ENCODE measurements at regions not wholly inside any gene's neighbourhood (a gene's known extent, or its start where the extent isn't known, plus 50 kb on each side); places are given as distances from the start of the nearest gene placed in this dataset.
"Not testable (repeated sequence)": the region's sequence is repeated elsewhere in the genome, so short reads cannot be mapped to it uniquely, and the experiment has no call there.

DNA sequence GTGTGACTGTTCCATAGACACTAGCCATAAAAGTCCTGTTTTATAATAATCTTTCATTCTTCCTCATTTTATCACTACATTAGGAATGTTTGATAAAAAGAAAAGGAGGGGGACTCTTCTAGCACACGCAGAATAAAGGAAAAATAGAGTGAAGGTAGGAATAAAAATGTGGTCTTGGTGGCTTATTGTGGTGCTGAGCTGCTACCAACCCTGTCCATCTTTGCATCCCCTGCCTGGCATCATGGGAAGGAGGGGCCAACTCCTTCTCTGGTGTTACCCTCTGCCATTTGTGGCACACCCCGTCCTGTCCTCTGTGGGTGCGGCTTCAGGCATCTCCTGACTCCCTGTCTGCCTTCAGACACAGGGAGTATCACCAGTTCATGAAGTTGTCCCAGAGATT is 104.9 kb upstream of the ZNF536 start:
- no peak for DNase-seq (ENCODE audit: low read depth in 3 of 3, low spot score in 2 of 3)

DNA sequence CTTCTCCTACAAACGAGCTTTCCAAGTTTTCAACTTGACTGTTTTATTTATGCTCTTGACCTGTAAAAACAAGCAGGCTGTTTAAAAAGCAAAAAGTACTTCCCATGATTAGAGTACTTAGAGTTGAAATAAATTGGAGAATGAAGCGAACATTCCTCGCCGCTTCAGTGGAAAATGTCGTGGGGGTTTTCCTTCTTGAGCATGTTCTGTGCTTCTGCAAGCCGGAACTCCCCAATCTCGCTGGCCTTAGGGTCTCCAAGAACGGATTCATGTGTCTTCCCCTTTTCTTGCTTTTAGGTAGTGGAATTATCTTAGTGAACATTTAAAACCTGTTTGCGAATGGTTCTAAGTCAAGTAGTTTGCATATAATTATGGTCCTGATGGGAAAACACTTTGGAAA is 103.6 kb upstream of the ZNF536 start:
- no peak for DNase-seq (ENCODE audit: low read depth in 3 of 3, low spot score in 2 of 3)

DNA sequence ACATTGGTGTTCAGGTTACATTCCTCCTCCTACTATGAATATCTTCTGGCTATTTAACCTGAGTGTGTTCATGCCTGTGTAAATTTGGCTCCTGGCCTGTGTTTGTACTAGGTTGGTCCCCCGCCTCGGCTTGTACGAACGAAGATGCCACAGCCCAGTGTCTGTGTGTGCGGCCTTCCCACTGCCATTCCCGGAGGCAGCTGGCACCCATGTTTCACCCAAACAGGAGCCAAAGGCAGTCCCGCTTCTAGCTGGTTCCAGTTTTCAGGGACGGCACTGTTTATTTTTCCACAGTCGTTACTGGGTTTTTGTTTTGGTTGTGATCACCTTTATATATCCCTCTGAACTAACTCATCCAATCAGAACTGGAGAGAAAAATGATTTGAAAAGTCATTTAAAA is 102.5 kb upstream of the ZNF536 start:
- no peak for DNase-seq (ENCODE audit: low read depth in 3 of 3, low spot score in 2 of 3)

DNA sequence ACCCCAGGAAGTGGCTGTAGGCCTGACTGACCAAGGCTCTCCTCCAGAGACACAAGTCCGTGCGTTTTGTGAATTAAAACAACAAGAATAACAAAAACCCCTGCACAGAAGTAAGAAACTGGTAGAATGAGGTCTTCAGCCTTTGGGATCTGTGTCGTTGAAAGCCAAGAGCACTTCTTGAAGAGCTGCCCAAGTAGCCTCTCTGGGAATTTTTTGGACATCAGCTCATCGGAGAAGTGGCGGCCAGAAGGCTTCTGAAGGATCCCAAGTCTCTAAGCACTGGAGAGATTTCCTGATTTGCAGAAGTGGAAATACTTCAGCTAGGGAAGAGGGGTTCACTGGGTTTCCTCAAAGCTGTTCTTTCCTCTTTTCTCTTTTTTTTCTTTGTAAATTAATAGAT is 100.4 kb upstream of the ZNF536 start:
- DNase-seq (ENCODE audit: low read depth in 3 of 3, low spot score in 2 of 3), result no peak

DNA sequence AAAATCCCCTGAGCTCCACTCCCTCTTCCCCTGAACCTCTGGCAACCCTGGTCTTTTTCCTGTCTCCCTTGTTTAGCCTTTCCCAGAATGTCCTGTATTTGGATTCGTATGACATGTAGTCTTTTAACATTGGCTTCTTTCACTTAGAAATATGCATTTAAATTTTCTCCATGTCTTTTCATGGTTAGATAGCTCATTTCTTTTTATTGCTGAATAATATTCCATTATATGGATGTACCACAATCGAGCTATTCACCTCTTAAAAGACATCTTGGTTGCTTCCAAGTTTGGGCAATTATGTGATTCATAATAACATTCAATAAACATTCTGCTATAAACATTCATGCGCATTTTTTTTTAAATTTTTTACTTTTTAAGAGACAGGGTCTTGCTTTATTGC is 99.6 kb upstream of the ZNF536 start:
- no peak for DNase-seq (ENCODE audit: low read depth in 3 of 3, low spot score in 2 of 3)

DNA sequence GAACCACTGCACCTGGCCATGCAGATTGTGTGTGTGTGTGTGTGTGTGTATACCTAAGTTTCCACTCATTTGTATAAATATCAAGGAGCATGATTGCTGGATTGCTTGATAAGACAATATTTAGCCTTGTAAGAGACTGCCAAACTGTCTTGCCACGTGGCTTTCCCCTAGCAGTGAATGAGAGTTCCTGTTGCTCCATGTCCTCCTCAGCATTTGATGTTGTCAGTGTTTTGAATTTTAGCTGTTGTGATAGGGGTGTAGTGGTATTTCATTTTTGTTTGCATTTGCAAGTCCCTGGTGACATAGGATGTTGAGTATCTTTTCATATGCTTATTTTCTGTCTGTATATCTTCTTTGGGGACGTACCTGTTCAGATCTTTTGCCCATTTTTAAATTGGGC is 99.0 kb upstream of the ZNF536 start:
- no peak for DNase-seq (ENCODE audit: low read depth in 3 of 3, low spot score in 2 of 3)

DNA sequence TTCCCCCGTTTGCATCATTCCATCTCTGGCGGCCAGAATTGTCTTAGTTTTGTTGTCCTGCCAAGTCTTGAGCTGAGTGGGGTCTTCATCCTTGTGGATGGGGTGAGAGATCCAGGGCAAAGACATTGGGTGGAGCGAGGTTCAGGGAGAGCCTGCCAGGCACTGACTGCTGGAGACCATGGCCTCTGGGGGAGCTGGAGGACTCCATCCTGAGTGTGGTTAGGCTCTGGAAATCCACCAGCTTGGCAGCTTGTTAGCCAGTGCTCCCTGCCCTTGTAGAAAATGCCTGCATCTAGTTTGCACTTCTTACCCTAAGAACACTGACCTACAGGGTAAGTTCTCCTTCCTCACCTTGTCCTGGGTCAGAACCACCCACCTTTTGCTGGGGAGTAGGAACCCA is 97.2 kb upstream of the ZNF536 start:
- DNase-seq (ENCODE audit: low read depth in 3 of 3, low spot score in 2 of 3), result no peak

DNA sequence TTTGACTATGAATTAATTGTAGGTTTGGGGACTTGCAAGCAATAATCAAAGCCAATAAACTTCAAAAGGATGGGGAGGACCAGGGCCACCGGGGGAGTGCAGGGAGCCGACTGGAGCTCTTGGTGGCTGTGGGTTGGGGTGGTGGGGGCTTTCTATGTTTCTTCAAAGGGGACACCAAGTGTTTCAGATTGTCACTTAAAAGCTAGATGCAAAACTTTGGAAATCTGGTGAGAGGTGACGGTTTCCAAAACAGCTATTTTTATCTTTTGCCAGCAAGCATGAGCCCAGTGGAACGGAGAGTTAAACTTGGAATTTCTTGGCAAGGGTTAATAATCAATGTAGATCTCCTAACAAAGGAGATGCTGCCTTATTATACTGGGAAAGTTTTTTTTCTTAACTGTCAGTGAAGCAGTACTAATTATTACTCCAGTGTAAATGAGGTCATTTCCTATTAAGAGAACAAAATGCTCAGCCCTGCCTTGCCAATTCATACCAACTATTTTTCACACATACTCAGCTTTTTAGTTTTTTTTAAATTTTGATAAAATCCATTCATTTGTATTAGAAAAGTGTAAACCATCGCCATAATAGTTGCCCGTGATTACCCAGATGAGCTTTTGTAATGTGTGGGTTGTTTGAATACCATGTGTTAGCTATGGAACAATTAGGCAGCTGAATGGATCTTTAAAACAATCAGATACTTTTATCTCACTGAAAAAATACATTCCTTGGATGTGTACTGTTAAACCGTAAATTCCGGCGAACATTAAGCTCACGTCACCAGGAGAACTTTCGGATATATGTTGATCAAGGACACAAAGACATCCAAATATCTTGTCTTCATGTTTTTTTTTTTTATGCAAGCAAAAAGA is 95.9 kb upstream of the ZNF536 start:
- no peak for DNase-seq (ENCODE audit: low read depth in 3 of 3, low spot score in 2 of 3)

DNA sequence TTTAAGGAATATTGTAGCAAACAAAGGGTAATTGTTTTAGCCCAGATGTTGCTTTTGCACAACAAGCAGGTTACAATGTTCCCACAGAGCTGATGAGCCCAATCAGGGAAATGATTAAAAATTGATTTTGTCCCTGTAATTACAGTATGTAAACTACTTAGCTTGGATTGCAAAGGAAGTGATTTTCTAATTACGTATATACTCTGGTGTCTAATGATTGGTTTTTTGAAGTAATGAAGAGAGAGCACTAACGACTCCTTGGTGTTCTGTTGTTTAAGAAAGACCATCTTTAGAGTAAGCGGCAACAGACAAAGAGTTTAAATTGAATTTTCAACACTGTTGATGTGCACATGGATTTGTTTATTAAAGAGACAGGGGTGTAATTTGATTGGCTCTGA is 95.3 kb upstream of the ZNF536 start:
- DNase-seq (ENCODE audit: low read depth in 3 of 3, low spot score in 2 of 3), result no peak

DNA sequence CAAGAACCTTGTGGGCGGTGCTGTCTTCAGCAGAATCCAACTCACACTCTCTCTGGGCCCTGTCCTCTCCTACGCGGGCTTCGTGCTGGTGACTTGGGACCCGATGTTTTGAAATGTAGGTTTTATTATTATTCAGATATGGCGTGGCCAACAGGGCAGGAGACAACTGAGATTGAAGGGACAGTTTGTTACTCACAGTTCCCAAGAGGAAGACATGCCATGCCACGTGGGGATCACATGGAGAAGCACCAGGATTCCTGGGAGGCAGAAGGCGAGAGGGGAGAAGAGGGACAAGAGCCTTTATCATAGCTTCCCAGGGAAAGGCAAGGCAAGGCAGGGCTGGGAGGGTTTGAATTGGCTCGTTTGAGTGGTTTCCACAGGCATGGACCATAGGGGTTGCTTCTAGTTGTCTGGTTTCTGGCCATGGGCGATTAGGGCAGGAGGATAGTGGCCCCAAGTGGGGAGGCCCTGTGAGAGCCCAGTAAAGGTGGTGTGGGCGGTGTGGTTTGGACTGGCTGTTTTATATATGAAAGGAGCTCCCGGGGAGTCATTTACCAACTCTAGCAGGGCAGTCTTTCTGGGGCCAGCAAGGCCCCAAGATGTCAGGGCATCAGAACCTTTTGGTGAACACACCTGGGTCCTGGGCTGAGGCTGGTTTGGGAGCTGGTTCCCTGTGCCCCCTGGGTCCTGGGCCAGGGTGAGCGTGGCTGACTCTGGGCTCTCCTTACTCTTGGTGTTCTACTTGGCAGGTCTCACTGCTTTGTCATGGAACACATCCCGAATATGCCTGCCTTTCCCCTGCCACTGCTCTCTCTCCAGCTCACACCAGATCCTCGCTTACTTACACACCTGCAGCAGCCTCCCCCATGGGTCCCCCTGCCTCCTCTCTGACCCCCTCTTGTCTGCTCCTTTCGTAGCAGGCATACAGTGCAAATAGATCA is 94.0 kb upstream of the ZNF536 start:
- DNase-seq (ENCODE audit: low read depth in 3 of 3, low spot score in 2 of 3), result no peak

DNA sequence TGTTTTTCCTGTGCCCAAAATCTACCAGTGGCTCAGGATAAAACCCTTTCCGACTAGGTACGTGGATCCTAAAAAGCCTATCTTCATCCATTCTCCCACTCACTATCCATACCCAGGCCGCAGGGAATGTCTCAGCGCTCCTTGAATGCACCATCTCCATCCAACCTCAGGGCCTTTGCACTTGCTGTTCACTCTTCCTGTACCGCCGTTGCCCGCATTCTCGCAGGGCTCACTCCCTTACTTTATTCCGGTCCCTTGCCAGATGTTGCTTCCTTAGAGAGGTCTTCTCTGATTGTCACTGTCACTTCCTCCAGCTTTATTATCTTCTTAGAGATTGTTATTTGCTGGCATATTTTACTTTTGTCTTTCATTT is 93.3 kb upstream of the ZNF536 start:
- DNase-seq (ENCODE audit: low read depth in 3 of 3, low spot score in 2 of 3), result no peak

DNA sequence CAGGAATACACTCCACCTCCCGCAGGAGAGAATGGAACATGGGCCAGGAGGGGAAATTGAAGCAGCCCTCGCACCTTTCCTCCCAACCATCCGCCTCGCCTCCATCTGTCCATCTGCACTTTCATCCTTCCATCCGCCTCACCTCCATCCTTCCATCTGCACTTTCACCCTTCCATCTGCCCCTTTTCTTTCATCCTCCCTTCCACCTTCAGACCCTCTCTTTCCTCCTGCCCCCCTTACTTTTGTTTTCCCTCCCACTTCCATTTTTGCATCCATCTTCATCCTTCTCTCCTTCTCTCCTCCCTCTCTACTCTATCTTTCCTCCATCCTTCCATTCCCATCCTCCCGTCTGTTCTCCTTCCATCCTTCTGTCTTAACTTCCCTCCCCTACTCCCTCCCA is 92.2 kb upstream of the ZNF536 start:
- DNase-seq (ENCODE audit: low read depth in 3 of 3, low spot score in 2 of 3), result no peak

DNA sequence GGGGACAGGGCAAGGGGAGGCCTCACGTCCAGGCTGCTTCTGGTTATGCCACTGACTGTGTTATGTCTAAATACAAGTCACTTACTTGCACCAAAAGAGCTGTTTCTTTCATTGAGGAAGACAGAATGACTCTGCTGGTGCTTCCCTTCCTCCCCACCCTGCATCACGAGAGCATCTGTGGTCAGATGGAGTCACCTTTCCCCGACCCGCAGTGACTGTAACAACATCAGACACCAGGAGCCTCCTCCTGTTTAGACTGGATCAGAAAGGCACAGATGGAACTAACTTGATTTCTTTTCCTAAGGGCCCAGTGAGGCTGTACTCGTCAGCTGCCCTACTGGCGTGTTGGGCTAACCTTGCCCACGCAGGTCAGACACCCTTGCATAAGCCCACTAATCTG is 90.3 kb upstream of the ZNF536 start:
- DNase-seq (ENCODE audit: low read depth in 3 of 3, low spot score in 2 of 3), result no peak

DNA sequence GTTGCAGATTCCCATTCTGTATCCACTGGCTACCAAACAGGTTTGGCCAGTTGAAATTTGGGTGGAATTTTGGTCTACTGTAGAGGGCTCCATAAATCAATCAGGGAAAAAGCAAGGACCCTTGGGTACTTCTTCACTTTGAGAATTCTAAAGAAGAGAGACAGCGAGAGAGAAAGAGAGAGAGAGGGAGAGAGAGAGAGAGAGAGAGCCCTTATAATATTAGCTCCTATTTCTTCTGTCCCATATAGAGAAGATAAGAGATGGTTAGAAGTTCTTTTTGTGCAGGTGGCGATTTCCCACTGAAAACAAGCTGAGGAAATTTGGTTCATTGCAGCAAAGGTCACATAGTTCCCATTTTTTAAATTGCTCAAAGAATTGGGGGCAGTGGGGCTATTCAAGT is 88.6 kb upstream of the ZNF536 start:
- DNase-seq (ENCODE audit: low read depth in 3 of 3, low spot score in 2 of 3), result no peak

DNA sequence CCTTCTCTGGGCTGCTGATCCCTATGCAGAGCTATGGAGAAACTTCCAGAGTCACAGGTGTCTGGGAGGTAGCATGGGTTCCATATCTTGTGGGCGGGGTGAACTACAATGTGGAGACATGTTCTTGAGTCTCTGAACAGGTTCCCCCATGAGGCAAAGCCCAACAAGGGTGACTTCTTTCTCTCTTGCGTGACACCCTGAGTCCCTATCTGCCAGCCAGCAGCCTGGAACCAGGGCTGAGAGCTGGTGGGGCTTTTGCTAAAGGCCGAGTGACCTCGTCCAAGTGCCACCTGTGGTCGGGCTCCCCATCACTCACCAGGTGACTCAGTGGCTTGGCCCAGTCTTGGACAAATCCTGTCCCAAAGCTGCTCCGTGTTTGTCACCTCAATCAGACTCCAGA is 88.0 kb upstream of the ZNF536 start:
- DNase-seq (ENCODE audit: low read depth in 3 of 3, low spot score in 2 of 3), result no peak

DNA sequence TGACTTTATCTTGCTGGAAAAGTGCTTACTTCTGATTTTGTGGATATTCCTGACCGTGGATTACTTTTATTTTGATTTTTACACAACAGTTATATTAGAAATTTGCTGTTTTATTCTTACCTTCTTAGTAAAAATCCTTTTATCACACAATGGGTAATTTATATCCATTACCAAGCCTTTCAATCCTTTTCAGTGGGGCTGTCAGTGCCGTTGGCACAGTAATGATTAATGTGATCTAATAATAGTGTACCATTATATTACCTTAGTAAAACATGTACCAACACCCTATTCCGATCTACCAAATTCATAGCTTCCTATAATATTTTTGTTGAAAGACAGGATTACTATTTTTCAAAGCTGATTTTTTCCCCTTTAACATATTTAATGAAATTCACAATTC is 87.3 kb upstream of the ZNF536 start:
- DNase-seq (ENCODE audit: low read depth in 3 of 3, low spot score in 2 of 3), result no peak

DNA sequence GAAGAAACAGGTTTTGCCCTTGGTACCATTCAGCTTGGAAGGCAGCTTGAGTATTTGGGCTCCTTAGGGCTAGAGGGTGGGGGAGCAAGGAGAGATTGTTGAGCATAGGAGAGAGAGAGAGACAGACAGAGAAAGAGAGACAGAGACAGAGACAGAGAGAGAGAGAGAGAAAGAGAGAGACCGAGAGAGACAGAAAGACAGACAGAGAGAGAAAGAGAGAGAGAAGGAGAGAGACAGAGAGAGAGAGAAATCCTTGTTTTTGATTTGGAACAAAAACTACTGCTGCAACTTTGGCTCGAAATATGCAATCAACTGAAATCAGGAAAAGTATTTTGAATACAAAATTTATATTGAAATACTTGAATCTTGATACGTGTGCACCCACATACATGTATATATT is 85.8 kb upstream of the ZNF536 start:
- DNase-seq (ENCODE audit: low read depth in 3 of 3, low spot score in 2 of 3), result no peak

DNA sequence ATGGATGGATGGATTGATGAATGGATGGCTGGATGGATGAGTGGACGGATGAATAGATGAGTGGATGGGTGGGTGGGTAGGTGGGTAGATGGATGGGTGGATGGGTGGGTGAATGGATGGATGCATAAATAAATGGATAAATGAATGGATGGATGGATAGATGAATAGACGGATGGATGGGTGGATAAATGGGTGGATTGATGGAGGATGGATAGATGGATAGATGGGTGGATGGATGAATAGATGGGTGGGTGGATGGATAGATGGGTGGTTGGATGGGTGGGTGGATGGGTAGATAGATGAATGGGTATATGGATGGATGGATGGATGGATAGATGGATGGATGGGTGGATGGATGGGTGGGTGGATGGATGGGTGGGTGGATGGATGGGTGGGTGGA is 84.9 kb upstream of the ZNF536 start:
- no peak for DNase-seq (ENCODE audit: low read depth in 3 of 3, low spot score in 2 of 3)

DNA sequence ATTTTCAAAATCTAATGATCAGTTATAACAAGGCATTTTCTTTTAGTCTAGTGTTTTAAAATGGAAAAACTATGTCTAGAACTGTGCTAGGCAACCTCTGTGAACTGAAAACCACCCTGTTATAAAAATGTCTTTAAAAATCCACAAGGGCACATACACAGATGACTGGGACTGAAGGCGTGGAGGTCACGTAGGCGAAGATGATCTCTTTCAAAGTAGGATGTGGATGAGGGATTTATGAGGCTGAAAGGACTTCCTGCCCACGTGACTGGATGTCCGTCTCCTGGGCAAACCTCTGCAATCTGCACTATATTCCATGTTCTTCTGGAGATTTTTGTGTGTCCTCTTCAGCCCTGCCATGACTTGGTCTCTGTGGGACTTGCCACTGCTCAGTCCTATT is 84.2 kb upstream of the ZNF536 start:
- no peak for DNase-seq (ENCODE audit: low read depth in 3 of 3, low spot score in 2 of 3)

DNA sequence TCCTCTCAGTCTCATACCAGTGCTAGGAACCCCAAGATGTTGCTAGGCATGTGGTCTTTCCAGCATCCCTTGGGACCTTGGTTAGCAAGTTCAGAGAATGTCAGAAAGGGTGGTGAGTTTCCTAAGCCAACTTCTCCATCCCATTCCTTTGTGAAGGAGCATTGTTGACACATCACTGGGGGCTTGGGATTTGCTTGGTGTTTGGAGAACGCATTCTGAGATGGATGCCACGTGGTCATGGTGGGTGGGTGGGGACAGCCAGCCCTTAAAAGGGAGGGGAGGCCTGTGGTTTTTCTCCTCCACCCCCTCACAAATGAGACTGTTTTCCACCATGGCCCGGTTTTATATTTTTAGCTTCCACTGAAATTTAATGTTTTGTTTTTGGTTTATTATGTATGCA is 83.3 kb upstream of the ZNF536 start:
- DNase-seq (ENCODE audit: low read depth in 3 of 3, low spot score in 2 of 3), result no peak

DNA sequence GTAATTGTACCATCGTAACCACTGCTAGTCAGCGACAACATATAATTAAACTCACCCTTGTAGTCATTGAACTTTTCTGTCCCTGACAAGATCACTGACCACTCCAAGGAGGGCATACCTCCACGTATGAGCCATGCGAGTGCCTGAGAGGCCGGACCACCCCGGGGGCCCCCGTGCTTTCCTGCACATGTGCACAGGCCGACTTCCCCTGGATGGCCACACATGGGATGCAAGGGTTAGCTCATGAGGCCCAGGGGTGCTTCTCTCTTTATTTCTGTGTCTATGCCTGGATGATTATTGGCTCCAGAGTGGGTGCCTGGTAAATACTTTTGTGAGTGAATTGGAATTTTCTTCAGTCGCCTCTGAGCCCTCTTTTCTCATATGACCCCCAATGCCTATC is 82.8 kb upstream of the ZNF536 start:
- no peak for DNase-seq (ENCODE audit: low read depth in 3 of 3, low spot score in 2 of 3)

DNA sequence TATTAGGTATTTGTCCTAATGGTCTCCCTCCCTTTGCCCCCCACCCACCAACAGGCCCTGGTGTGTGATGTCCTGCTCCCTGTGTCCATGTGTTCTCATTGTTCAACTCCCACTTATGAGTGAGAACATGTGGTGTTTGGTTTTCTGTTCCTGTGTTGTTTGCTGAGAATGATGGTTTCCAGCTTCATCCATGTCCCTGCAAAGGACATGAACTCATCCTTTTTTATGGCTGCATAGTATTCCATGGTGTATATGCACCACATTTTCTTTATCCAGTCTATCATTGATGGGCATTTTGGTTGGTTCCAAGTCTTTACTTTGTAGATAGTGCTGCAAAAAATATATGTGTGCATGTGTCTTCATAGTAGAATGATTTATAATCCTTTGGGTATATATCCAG is 81.4 kb upstream of the ZNF536 start:
- DNase-seq (ENCODE audit: low read depth in 3 of 3, low spot score in 2 of 3), result not testable (repeated sequence)
